ENCODE measurements at regions not wholly inside any gene's neighbourhood (a gene's known extent, or its start where the extent isn't known, plus 50 kb on each side); places are given as distances from the start of the nearest gene placed in this dataset.

- no peak for DNase-seq (ENCODE audit: low read depth in 2 of 2)
Measured at GRCh38 chr2:4369826-4370419, 666.5 kb downstream of the DCDC2C start.

GRCh38 chr2:4370422-4371090 lies 667.2 kb downstream of the DCDC2C start:
- no peak for DNase-seq (ENCODE audit: low read depth in 2 of 2)

GRCh38 chr2:4381049-4381448 lies 677.7 kb downstream of the DCDC2C start:
- DNase-seq (ENCODE audit: low read depth in 2 of 2) = no peak

- no peak for DNase-seq (ENCODE audit: low read depth in 2 of 2)
Measured at GRCh38 chr2:4381773-4382172, 678.4 kb downstream of the DCDC2C start.

GRCh38 chr2:4391013-4391412 lies 687.6 kb downstream of the DCDC2C start:
- DNase-seq (ENCODE audit: low read depth in 2 of 2) = no peak

- DNase-seq (ENCODE audit: low read depth in 2 of 2) = no peak
Measured at GRCh38 chr2:4404363-4404762, 701.0 kb downstream of the DCDC2C start.

- DNase-seq (ENCODE audit: low read depth in 2 of 2) = no peak
Measured at GRCh38 chr2:4408321-4408720, 704.9 kb downstream of the DCDC2C start.

GRCh38 chr2:4412637-4413187 lies 709.3 kb downstream of the DCDC2C start:
- DNase-seq (ENCODE audit: low read depth in 2 of 2) = no peak

GRCh38 chr2:4415171-4415570 lies 711.8 kb downstream of the DCDC2C start:
- DNase-seq (ENCODE audit: low read depth in 2 of 2) = no peak

GRCh38 chr2:4415810-4416413 lies 712.5 kb downstream of the DCDC2C start:
- DNase-seq (ENCODE audit: low read depth in 2 of 2) = no peak

- DNase-seq (ENCODE audit: low read depth in 2 of 2) = no peak
Measured at GRCh38 chr2:4416431-4416830, 713.1 kb downstream of the DCDC2C start.

GRCh38 chr2:4417771-4418170 lies 714.4 kb downstream of the DCDC2C start:
- no peak for DNase-seq (ENCODE audit: low read depth in 2 of 2)

- DNase-seq (ENCODE audit: low read depth in 2 of 2) = no peak
Measured at GRCh38 chr2:4420032-4420431, 716.7 kb downstream of the DCDC2C start.

- DNase-seq (ENCODE audit: low read depth in 2 of 2) = no peak
Measured at GRCh38 chr2:4424153-4424552, 720.8 kb downstream of the DCDC2C start.

GRCh38 chr2:4427083-4427482 lies 723.7 kb downstream of the DCDC2C start:
- no peak for DNase-seq (ENCODE audit: low read depth in 2 of 2)

- no peak for DNase-seq (ENCODE audit: low read depth in 2 of 2)
Measured at GRCh38 chr2:4445821-4446220, 742.4 kb downstream of the DCDC2C start.

- DNase-seq (ENCODE audit: low read depth in 2 of 2) = no peak
Measured at GRCh38 chr2:4454907-4455306, 751.5 kb downstream of the DCDC2C start.

GRCh38 chr2:4455486-4456155 lies 752.2 kb downstream of the DCDC2C start:
- DNase-seq (ENCODE audit: low read depth in 2 of 2) = no peak

- DNase-seq (ENCODE audit: low read depth in 2 of 2) = no peak
Measured at GRCh38 chr2:4464634-4465266, 761.4 kb downstream of the DCDC2C start.

- no peak for DNase-seq (ENCODE audit: low read depth in 2 of 2)
Measured at GRCh38 chr2:4465671-4466070, 762.3 kb downstream of the DCDC2C start.

GRCh38 chr2:4475618-4476017 lies 772.2 kb downstream of the DCDC2C start:
- no peak for DNase-seq (ENCODE audit: low read depth in 2 of 2)

- DNase-seq (ENCODE audit: low read depth in 2 of 2) = no peak
Measured at GRCh38 chr2:4483050-4483449, 779.7 kb downstream of the DCDC2C start.
